GM23248 (cell line): ENCODE measurements at regions not wholly inside any gene's neighbourhood (a gene's known extent, or its start where the extent isn't known, plus 50 kb on each side); places are given as distances from the start of the nearest gene placed in this dataset.

Experiments
- DNase-seq: peaks from one replicate; pipeline ENCODE4 v3.0.0-alpha.2; 2015
- H2AFZ ChIP-seq: fragments of 200-600 bp; sonication (generic); 2 replicates; pipeline ENCODE4 v1.6.1; 2016; ENCODE audit warnings: antibody characterized with exemption
- H3F3A ChIP-seq: fragments of 200-600 bp; sonication (generic); 2 replicates; pipeline ENCODE4 v1.6.1; 2016; ENCODE audit warnings: mild to moderate bottlenecking, antibody characterized with exemption, mixed run types; ENCODE audit not compliant: insufficient read depth
- H3K27ac ChIP-seq: fragments of 200-600 bp; sonication (generic); 2 replicates; pipeline ENCODE4 v1.5.1; 2016; ENCODE audit warnings: mild to moderate bottlenecking
- H3K27me3 ChIP-seq: fragments of 200-600 bp; sonication (generic); replicated peaks from 2 replicates; pipeline ENCODE4 v1.6.1; 2016; ENCODE audit warnings: mild to moderate bottlenecking; ENCODE audit not compliant: insufficient read depth
- H3K36me3 ChIP-seq: fragments of 200-600 bp; sonication (generic); 2 replicates; pipeline ENCODE4 v1.6.1; 2016; ENCODE audit warnings: low read depth, mild to moderate bottlenecking
- H3K4me1 ChIP-seq: fragments of 200-600 bp; sonication (generic); 2 replicates; pipeline ENCODE4 v1.6.1; 2016; ENCODE audit warnings: mild to moderate bottlenecking; ENCODE audit not compliant: insufficient read depth
- H3K4me2 ChIP-seq: fragments of 200-600 bp; sonication (generic); one replicate; pipeline ENCODE4 v1.6.1; 2016; ENCODE audit warnings: mild to moderate bottlenecking; ENCODE audit not compliant: unreplicated experiment
- H3K4me3 ChIP-seq: fragments of 200-600 bp; sonication (generic); 2 replicates; pipeline ENCODE4 v1.5.1; 2016; ENCODE audit warnings: mild to moderate bottlenecking
- H3K79me2 ChIP-seq: fragments of 200-600 bp; sonication (generic); 2 replicates; pipeline ENCODE4 v1.6.1; 2016; ENCODE audit warnings: mild to moderate bottlenecking; ENCODE audit not compliant: insufficient read depth
- H3K9ac ChIP-seq: fragments of 200-600 bp; sonication (generic); 2 replicates; pipeline ENCODE4 v1.6.1; 2016; ENCODE audit warnings: mild to moderate bottlenecking
- H3K9me2 ChIP-seq: fragments of 200-600 bp; sonication (generic); 2 replicates; pipeline ENCODE4 v1.6.1; 2016; ENCODE audit warnings: mixed run types, mild to moderate bottlenecking, moderate library complexity; ENCODE audit not compliant: insufficient read depth
- H3K9me3 ChIP-seq: fragments of 200-600 bp; sonication (generic); one replicate; pipeline ENCODE4 v1.6.1; 2017; ENCODE audit warnings: low read depth
- H4K20me1 ChIP-seq: fragments of 200-600 bp; sonication (generic); 2 replicates; pipeline ENCODE4 v1.6.0; 2016; ENCODE audit not compliant: insufficient read depth
- EZH2 ChIP-seq: fragments of 200-600 bp; sonication (generic); IDR thresholded peaks from 2 replicates; pipeline ENCODE4 v1.6.1; 2018; ENCODE audit warnings: antibody characterized with exemption, mild to moderate bottlenecking; ENCODE audit not compliant: insufficient read depth, poor library complexity, severe bottlenecking
- EZH2phosphoT487 ChIP-seq: fragments of 200-600 bp; sonication (generic); IDR thresholded peaks from 2 replicates; pipeline ENCODE4 v1.6.1; 2018; ENCODE audit warnings: antibody characterized with exemption, moderate library complexity, mild to moderate bottlenecking, low read depth; ENCODE audit not compliant: insufficient read depth
- WGBS, 2 experiments: methylation state at CpG; one replicate each; pipeline ENCODE4 v1.1.6; 2015 to 2017; ENCODE audit warnings: low lambda C conversion rate in 2 of 2, low coverage in 1 of 2; ENCODE audit errors: missing lambda C conversion rate in 2 of 2; 5-methylcytosine and 5-hydroxymethylcytosine counted together
- in situ Hi-C: fragments of 300-500 bp; cut with MboI; formaldehyde crosslinking; loops from 2 replicates; pipeline ENCODE4 v1.15.0; 2020

- Histone ChIP-seq H3K4me1 (peaks cover 22% of the 10 kb centered on the region), H3K9ac (no peak overlapping the region), H3F3A (peaks cover 7% of the 10 kb centered on the region; the same call in 1 of the 2 replicates), H4K20me1 (no peaks in the 10 kb centered on the region), H3K9me3 (no peaks in the 10 kb centered on the region), H3K9me2 (no peaks in the 10 kb centered on the region), H3K79me2 (no peaks in the 10 kb centered on the region), H3K4me2 (no peak overlapping the region), H3K27ac (no peak overlapping the region), H2AFZ (no peak overlapping the region), H3K4me3 (no peak overlapping the region), H3K27me3 (no peaks in the 10 kb centered on the region), H3K36me3 (no peaks in the 10 kb centered on the region)
- in situ Hi-C loops: no loop called here
- TF ChIP-seq EZH2phosphoT487 (no peak), EZH2 (no peak)
- WGBS, 2 experiments: 69 to 81% methylated on average over 1 of the region's 1 CpG
- peak; percentile 44 for DNase-seq
Measured at GRCh38 chr13:33480561-33480960, 195.0 kb upstream of the STARD13 start.

GRCh38 chr13:33483471-33483870, 197.9 kb upstream of the STARD13 start:
- H3K4me1 ChIP-seq: peaks cover 22% of the 10 kb centered on the region
- peak overlapping the region; percentile 58 for H3K27ac ChIP-seq
- H4K20me1 ChIP-seq: no peaks in the 10 kb centered on the region
- DNase-seq: peak; percentile 80
- no peaks in the 10 kb centered on the region for H3K36me3 ChIP-seq
- peaks cover 7% of the 10 kb centered on the region; the same call in 1 of the 2 replicates for H3F3A ChIP-seq
- H3K9ac ChIP-seq: no peak overlapping the region
- TF ChIP-seq EZH2 (no peak), EZH2phosphoT487 (0 out of 2 replicates have a peak, but pooled peaks have one; percentile 53)
- peak overlapping the region; percentile 10 for H3K4me2 ChIP-seq
- 45 to 60% methylated on average over 3 of the region's 3 CpGs for WGBS, 2 experiments
- no peak overlapping the region for H3K4me3 ChIP-seq
- in situ Hi-C loops: no loop called here
- no peaks in the 10 kb centered on the region for H3K27me3 ChIP-seq
- no peak overlapping the region for H2AFZ ChIP-seq
- no peaks in the 10 kb centered on the region for H3K9me2 ChIP-seq
- no peaks in the 10 kb centered on the region for H3K79me2 ChIP-seq
- H3K9me3 ChIP-seq: no peaks in the 10 kb centered on the region

DNA sequence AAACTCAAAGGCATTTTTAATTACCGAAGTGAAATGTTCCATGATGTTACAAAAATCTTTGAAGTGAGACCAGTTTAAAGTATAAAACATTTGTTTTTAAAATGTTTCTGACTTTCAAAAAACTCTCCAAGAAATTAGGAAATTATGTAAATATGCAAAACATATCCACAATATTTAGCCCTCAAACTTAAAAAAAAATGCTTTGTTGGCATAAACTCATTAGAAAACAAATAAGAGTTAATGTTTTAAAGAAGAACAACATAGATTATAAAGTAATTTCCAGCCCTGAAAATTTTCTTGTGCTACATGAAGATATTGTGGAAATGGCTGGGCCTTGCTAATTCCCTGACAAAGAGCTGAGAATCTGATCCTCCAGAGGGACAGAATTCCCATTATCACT, 199.7 kb upstream of the STARD13 start:
- Histone ChIP-seq H2AFZ (no peak overlapping the region), H3K9ac (no peak overlapping the region), H3K4me1 (peaks cover 22% of the 10 kb centered on the region), H3K27ac (no peak overlapping the region), H3K36me3 (no peaks in the 10 kb centered on the region), H3F3A (peaks cover 7% of the 10 kb centered on the region; the same call in 1 of the 2 replicates), H4K20me1 (no peaks in the 10 kb centered on the region), H3K9me3 (no peaks in the 10 kb centered on the region), H3K27me3 (no peaks in the 10 kb centered on the region), H3K79me2 (no peaks in the 10 kb centered on the region), H3K9me2 (no peaks in the 10 kb centered on the region), H3K4me3 (no peak overlapping the region), H3K4me2 (no peak overlapping the region)
- in situ Hi-C loops: no loop called here
- TF ChIP-seq EZH2 (no peak), EZH2phosphoT487 (no peak)
- no peak for DNase-seq
- WGBS, 2 experiments: 68 to 75% methylated on average over 1 of the region's 1 CpG

DNA sequence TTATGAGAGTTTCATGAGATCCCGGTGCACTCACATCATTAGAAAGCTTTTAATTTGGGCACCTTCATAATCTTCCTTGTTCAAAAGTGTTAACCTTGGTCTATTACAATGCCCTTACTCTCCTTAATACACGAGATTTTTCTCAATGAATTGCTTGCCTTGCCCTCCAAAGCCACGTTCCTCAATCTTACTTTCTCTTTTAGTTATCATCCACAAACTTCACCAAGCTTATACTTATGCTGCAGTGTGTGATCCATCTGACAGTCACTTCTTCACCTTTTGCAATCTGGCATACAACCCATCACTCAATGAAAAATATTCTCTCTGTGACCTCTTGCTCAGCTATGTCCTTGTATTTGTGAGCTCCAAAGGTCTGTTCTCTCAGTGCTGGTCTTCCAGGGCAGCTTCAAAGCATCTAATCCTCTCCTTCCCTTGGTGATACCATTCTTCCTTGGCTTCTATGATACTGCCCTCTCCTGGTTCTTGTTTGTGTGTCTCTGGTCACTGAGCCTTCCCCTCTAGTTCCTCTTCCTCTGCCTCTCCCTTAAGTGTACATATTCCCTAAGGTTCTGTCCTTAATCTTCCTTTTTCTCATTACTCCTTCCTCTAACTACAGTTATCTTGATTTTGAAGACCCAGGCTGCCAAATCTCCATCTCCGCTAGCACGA, 202.2 kb upstream of the STARD13 start:
- Histone ChIP-seq H3K4me1 (peaks cover 20% of the 10 kb centered on the region), H3K9me3 (no peaks in the 10 kb centered on the region), H4K20me1 (no peaks in the 10 kb centered on the region), H3K4me3 (peak overlapping the region; percentile 64), H3K27me3 (no peaks in the 10 kb centered on the region), H3K36me3 (no peaks in the 10 kb centered on the region), H3F3A (peaks cover 7% of the 10 kb centered on the region; the same call in 1 of the 2 replicates), H3K4me2 (peak overlapping the region; percentile 72), H3K27ac (no peak overlapping the region), H3K9me2 (no peaks in the 10 kb centered on the region), H3K9ac (peak overlapping the region; percentile 46; the same call in 1 of the 2 replicates), H3K79me2 (no peaks in the 10 kb centered on the region), H2AFZ (peak overlapping the region; percentile 81)
- peak; percentile 67 for DNase-seq
- 56 to 63% methylated on average over 5 of the region's 5 CpGs for WGBS, 2 experiments
- TF ChIP-seq EZH2phosphoT487 (no peak), EZH2 (no peak)
- in situ Hi-C loops: no loop called here
